HEK293 (cell line): ENCODE measurements at regions not wholly inside any gene's neighbourhood (a gene's known extent, or its start where the extent isn't known, plus 50 kb on each side); places are given as distances from the start of the nearest gene placed in this dataset.

ENCODE experiments used
- ZBTB21 ChIP-seq: fragments of 450-650 bp; formaldehyde crosslinking; IDR thresholded peaks from 2 replicates; pipeline ENCODE4 v1.5.1; 2017; ENCODE audit warnings: missing biosample characterization, missing genetic modification characterization
- ZNF426 ChIP-seq: fragments of 450-650 bp; formaldehyde crosslinking; IDR thresholded peaks from 2 replicates; pipeline ENCODE4 v1.5.1; 2017; ENCODE audit warnings: missing biosample characterization, missing genetic modification characterization, mild to moderate bottlenecking, inconsistent platforms, moderate library complexity

GRCh38 chr16:64889446-64889845 is 232.4 kb downstream of the CDH11 start:
- TF ChIP-seq ZNF426 (tag by site-specific recombination) = no peak
- no peak for TF ChIP-seq ZBTB21
